ENCODE measurements at regions not wholly inside any gene's neighbourhood (a gene's known extent, or its start where the extent isn't known, plus 50 kb on each side); places are given as distances from the start of the nearest gene placed in this dataset.

DNA sequence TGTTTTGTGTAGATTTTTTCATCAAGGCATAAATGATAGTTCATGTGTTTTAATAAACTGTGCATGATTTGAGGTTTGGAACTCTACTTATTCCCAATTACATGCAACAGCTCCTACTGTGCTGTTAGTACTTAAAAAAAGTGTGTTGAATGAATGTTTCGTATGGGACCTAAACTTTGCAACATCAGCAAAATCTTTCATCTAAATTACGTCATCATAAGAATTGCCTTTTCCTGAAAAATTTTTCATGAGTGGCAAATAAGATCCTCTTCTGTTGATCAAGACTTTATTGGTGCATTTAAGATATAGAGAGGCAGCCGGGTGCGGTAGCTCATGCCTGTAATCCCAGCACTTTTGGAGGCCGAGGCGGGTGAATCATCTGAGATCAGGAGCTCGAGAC, 826.1 kb downstream of the SEMA5A start:
- no peaks in the 10 kb centered on the region for H3K27me3 ChIP-seq (replicated peaks; ENCODE audit: insufficient read depth)
- no peak for DNase-seq (ENCODE audit: low spot score)
- H3K27ac ChIP-seq, result no peak overlapping the region
- no peaks in the 10 kb centered on the region for H3K4me1 ChIP-seq (ENCODE audit: control insufficient read depth in 1 of 2, low read depth in 2 of 2)
- H3K9me3 ChIP-seq, result no peaks in the 10 kb centered on the region
- no peak for ATAC-seq (ENCODE audit: insufficient number of reproducible peaks, low FRiP score, low read depth)
- TF ChIP-seq, protein P1, sequence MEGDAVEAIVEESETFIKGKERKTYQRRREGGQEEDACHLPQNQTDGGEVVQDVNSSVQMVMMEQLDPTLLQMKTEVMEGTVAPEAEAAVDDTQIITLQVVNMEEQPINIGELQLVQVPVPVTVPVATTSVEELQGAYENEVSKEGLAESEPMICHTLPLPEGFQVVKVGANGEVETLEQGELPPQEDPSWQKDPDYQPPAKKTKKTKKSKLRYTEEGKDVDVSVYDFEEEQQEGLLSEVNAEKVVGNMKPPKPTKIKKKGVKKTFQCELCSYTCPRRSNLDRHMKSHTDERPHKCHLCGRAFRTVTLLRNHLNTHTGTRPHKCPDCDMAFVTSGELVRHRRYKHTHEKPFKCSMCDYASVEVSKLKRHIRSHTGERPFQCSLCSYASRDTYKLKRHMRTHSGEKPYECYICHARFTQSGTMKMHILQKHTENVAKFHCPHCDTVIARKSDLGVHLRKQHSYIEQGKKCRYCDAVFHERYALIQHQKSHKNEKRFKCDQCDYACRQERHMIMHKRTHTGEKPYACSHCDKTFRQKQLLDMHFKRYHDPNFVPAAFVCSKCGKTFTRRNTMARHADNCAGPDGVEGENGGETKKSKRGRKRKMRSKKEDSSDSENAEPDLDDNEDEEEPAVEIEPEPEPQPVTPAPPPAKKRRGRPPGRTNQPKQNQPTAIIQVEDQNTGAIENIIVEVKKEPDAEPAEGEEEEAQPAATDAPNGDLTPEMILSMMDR (IDR thresholded peaks at IDR 0.05), result no peak
- no peaks in the 10 kb centered on the region for H3K36me3 ChIP-seq
- H3K4me3 ChIP-seq, result no peak overlapping the region

DNA sequence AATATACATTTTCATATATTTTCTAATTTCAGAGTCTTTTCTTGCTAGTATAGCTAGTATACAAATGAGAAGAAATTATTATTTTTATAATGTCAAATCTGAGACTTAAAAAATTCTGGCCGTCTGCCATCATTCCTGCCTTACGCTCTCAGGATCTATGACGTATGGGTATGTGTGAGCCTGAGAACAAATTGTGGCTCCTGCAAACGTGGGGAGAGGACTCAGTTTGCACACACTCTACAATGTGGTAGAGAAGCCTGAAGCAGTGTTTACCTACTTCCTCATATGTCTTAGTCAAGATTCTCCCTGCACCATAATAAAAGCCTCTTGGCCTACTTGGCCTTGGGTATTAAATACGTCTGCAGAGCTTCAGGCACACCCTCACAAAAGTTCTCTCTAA, 825.4 kb downstream of the SEMA5A start:
- Histone ChIP-seq H3K4me3 (no peak overlapping the region), H3K27ac (no peak overlapping the region), H3K4me1 (ENCODE audit: control insufficient read depth in 1 of 2, low read depth in 2 of 2) (no peaks in the 10 kb centered on the region), H3K36me3 (no peaks in the 10 kb centered on the region), H3K9me3 (no peaks in the 10 kb centered on the region), H3K27me3 (replicated peaks; ENCODE audit: insufficient read depth) (no peaks in the 10 kb centered on the region)
- TF ChIP-seq, protein P1 (IDR thresholded peaks at IDR 0.05), result no peak
- DNase-seq (ENCODE audit: low spot score), result no peak
- no peak for ATAC-seq (ENCODE audit: insufficient number of reproducible peaks, low FRiP score, low read depth)

DNA sequence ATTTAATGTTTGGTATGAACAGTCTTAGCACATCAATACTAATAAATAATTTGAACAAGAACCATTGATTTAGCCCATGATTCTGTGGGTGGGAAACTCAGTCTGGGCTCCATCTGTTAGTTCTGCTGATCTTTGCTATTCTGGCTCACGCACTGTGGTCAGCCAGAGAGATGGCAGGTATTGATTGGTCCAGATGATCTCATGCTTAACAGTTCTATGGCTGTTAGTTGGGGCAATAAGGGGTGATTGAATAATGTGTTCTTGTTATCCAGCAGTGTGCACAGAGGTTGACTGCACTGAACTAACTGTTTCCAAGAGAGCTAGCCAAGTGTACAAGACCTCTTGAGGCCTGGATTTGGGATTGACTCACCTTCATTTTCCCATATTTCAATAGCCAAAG, 824.3 kb downstream of the SEMA5A start:
- Histone ChIP-seq H3K4me3 (no peak overlapping the region), H3K27ac (no peak overlapping the region), H3K4me1 (ENCODE audit: control insufficient read depth in 1 of 2, low read depth in 2 of 2) (no peaks in the 10 kb centered on the region), H3K9me3 (no peaks in the 10 kb centered on the region), H3K36me3 (no peaks in the 10 kb centered on the region), H3K27me3 (replicated peaks; ENCODE audit: insufficient read depth) (no peaks in the 10 kb centered on the region)
- TF ChIP-seq, protein P1 (IDR thresholded peaks at IDR 0.05), result no peak
- no peak for DNase-seq (ENCODE audit: low spot score)
- no peak for ATAC-seq (ENCODE audit: insufficient number of reproducible peaks, low FRiP score, low read depth)

DNA sequence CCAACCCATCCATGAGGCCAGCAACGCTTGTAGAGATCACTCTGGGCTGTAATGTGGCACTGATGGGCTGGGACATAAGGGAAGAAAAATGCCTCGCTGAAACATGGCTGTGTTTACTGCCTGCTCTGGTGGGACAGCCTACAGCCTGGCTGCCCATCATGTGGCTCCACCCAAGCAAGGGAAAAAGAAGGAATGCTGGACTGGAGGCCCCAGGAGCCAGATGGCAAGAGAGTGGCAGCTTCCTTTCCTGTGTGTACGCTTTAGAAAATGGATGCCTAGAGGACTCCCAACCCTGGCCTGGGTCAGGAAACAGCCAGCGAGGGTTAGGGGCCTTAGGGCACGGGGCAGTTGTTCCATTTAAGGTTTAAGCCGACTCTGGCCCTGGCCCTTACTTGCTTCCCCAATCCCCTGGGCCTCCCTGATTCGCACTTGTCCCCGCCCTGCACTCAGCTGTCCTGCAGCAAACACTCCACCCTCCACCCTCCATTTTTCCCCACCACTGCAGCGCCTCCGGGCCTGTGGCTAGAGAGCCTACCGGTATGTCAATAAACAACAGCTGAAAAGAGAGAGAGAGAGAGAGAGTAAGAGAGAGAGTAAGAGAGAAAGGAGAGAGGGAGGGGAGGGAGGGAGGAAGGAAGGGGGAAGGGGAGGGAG, 819.4 kb downstream of the SEMA5A start:
- Histone ChIP-seq H3K27me3 (replicated peaks; ENCODE audit: insufficient read depth) (no peaks in the 10 kb centered on the region), H3K27ac (no peak overlapping the region), H3K36me3 (no peaks in the 10 kb centered on the region), H3K4me3 (no peak overlapping the region), H3K9me3 (no peaks in the 10 kb centered on the region), H3K4me1 (ENCODE audit: control insufficient read depth in 1 of 2, low read depth in 2 of 2) (no peaks in the 10 kb centered on the region)
- no peak for DNase-seq (ENCODE audit: low spot score)
- no peak for ATAC-seq (ENCODE audit: insufficient number of reproducible peaks, low FRiP score, low read depth)
- TF ChIP-seq, protein P1 (IDR thresholded peaks at IDR 0.05), result no peak

DNA sequence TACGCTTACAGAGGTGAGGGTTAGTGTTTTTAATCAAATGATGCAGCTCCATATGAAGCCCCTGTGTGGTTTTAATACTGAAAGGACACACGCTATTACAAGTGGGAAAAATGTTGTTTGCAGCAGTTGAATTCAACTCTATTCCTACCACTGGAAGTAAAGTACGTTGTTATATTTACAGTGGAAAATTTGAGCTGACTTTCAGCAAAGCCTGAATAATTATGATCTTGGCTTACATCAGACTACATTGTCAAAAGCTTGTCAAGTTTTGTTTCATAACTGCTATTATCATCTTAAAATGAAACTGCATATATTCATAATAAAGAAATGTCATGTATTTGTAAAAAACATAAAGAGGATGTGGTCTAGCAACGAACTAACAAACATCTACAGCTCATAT, 818.5 kb downstream of the SEMA5A start:
- Histone ChIP-seq H3K36me3 (no peaks in the 10 kb centered on the region), H3K27ac (no peak overlapping the region), H3K4me1 (ENCODE audit: control insufficient read depth in 1 of 2, low read depth in 2 of 2) (no peaks in the 10 kb centered on the region), H3K4me3 (no peak overlapping the region), H3K27me3 (replicated peaks; ENCODE audit: insufficient read depth) (no peaks in the 10 kb centered on the region), H3K9me3 (no peaks in the 10 kb centered on the region)
- ATAC-seq (ENCODE audit: insufficient number of reproducible peaks, low FRiP score, low read depth) (no peak), DNase-seq (ENCODE audit: low spot score) (no peak)
- TF ChIP-seq, protein P1 (IDR thresholded peaks at IDR 0.05), result no peak

Measured in thoracic aorta (tissue), 2 donors.